HG03025 (cell line): ENCODE measurements at regions not wholly inside any gene's neighbourhood (a gene's known extent, or its start where the extent isn't known, plus 50 kb on each side); places are given as distances from the start of the nearest gene placed in this dataset.

Experiments
- ATAC-seq: cut with Tn5 transposase; IDR thresholded peaks from one replicate; pipeline ENCODE4 v1.9.1; 2021; ENCODE audit warnings: mild to moderate bottlenecking, moderate library complexity; ENCODE audit not compliant: unreplicated experiment, low FRiP score

- no peak for ATAC-seq
Observed at GRCh38 chr9:68643901-68644809, 60.9 kb upstream of the PIP5K1B start.

DNA sequence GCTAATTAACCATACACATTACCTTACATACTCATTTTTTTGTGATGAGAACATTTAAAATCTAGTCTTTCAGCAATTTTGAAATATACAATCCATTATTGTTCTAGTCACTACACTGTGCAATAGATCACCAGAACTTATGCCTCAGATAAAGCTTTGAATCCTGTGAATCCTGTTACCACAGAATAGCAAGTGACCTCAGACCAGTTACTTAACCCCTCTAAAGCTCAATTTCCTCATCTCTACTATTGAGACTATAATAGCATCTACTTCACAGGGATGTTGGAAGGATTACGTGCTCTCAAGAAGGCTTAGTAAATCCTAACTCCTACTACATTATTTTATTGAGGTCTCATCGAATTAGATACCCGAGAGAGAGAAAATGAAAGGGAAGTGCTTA lies 60.2 kb upstream of the PIP5K1B start:
- no peak for ATAC-seq

DNA sequence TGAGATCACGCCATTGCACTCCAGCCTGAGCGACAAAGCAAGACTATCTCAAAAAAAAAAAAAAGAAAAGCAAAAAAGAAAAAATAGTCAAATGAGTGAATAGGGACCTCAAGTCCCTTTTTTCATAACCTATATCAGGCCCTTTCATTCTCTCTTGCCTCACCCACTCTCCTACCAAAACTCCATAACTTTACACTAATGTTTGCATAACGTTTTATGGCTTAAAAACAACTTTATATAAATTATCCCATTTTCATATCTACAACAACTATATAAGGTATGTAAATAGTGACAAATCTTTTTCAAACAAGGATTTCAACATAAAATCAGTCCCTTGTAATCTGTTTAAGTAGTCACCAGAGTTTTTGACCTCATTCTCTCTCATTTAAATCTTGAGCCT lies 56.9 kb upstream of the PIP5K1B start:
- no peak for ATAC-seq

GRCh38 chr9:68648971-68649370 lies 56.1 kb upstream of the PIP5K1B start:
- ATAC-seq = no peak

DNA sequence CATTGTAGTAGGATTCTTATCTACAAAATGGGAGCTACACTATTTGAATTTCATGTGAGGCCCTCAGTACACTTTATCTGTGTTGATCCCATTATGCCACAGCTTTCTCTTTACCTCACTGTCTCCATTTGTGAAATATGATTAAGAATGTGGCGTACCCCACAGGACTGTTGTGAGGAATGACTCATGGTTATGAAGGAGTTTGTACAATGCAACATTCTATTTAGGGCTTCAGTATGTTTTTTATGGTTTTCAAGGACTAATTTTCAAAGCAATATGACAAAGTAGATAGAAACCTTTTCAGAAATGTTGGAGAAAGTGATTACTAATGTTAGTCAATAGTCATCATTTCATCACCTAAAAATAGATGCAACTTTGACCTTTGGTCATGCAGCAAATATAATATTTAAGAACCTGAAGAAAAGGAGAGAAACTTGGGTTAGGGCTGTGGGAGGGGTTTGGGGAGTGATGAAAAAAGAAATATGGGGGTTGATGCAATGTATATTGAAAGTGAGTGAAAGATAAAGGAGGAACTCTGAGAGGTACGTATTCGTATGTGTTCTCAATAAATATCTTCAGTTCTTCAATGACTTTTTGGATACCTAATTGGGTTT lies 53.7 kb upstream of the PIP5K1B start:
- no peak for ATAC-seq

DNA sequence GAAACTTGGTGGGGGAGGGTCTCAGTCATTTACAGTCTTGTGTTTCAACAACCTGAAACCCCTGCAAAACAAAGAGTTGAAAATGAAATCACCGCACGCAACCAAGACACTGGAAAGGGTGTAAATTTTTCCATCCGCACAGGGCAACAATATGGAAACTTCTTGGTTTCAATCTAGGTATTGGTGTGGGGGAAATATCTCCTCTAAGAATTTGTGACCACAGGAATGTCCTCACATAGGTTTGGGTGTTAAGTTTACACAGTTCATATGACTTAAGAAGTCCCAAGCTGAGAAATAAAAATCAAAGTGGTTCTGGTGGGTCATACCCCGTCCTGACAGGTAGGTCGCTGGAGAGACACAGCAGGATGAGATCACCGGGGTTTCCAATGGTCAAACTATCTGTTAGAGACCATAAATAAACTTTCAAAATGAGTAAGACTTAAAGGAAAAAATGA lies 51.9 kb upstream of the PIP5K1B start:
- no peak for ATAC-seq

DNA sequence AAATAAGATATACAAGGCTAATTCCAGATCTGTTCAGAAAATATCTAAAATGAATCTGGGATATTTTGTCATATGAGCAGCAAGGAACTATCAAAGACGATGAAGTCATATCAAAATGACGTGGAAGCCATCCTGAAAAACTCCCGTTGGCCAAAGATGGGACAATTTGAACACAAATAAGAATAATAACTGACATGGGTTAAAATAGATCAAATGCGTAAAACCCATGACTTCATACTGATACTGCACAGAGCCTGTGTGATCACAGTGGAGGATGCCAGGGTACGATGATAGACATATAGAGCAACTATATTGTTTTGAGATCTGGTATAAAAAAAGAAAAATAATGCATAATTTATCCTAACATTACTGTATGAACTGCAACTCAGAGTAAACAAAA lies 51.0 kb upstream of the PIP5K1B start:
- no peak for ATAC-seq
